Activated CD4-positive, alpha-beta T cell treated with anti-CD3 and anti-CD28 coated beads, Interleukin-2, amount 50 U/mL, for 16 hours (primary cell): ENCODE measurements at regions not wholly inside any gene's neighbourhood (a gene's known extent, or its start where the extent isn't known, plus 50 kb on each side); places are given as distances from the start of the nearest gene placed in this dataset.

ENCODE experiments used
- DNase-seq: peaks from one replicate; pipeline ENCODE4 v3.0.0-alpha.2; 2020

DNA sequence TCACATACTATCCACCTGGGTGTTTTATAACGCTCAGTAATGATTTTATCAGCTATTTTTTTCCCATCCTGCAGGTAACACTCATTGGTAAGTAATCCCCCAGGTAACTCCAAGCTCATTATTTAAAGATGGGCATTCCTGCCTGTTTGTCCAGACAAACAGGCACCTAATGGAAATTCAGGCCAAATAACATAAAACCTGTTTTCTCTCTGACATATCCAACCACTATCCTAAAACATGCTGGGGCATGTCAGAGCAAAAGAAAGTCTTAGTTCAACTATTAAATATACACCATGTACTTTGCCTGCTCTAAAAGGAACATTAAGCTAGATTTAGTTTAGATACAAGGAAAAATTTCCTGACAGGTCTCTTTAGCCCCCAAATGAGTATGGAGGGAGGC, 987.7 kb downstream of the TTLL7 start:
- no peak for DNase-seq

DNA sequence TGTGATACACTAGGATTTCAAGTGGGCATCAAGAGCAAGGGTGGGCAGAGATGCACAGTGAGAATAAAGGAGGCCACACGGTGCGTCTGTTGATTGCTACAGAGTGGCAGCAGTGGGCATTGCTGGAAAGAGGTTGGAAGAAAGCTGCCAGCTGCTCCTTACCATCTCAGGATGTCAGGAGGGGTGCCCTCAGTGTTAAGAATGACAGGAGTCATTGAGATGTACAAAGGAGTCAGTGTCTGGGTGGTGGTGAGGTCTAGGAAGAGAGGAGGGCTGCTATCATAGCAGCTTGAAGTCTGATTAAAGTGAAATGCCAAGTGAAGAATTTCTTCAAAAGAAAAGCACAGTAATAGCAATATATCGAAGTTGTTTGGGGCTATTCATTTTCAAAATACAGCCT, 992.7 kb downstream of the TTLL7 start:
- no peak for DNase-seq

DNA sequence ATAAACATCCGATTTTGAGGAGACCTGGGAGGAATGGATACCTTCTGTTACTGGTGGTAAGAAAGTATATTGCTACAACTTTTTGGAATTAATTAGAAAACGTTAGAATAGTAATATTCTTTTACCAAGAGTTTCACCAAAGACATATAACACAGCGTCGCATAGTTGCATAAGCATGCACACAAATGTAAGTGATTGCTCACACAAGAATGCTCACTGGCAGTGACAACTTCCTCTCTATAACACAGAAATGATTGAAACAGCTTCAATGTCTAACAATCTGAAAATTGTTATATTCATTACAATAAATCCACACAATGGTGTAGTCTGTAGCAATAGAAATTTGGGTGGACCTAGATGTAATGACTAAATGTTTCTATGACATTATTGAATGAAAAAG, 998.6 kb downstream of the TTLL7 start:
- DNase-seq, result no peak

DNA sequence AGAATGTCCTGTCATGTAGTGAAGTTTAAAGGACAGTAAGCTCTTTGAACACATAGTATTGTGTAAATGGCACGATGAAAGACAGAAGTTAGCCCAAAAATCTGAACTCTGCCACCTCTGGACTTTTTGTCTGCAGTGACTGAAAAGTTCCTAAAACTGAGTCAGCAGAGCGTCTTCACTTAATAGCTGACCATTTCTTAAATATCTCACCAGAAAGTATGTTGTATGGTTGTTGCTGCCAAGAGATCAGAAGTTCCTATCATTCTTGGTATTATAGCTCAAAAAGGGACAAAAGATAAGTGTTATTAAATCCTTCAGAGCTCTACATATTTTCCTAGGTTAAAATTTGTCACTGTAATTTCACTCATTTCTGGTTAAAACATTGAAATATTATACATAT, 1003.0 kb downstream of the TTLL7 start:
- DNase-seq, result no peak

DNA sequence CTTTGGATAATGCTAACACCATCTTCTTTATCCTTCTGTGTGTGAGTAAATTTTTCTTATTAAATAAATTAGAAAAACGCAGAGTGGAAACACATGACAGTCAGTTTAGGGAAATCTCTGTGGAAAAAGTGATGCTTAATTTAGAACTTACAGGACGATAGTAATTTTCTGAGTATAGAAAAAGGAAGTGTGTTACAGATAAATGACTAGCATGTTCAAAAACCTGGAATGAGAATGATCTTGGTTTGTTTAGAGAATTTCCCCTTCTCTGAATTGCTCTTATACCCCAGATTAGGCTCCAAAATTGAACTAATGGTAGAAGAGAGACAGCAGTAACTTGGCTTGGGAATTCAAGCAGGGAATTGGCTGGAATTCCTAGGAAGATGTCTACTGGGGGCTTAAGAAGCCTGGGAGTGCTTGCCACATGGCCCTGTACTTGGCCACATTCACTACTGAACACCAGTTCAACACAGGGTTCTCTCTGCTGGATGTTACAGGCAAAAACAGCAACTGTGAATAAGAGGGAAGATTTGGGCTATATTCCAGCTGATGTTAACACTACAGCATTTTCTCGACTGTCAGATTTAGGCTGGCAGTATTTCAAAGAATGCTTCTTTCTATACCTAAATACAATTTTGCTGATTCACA, 1004.2 kb downstream of the TTLL7 start:
- DNase-seq, result no peak

DNA sequence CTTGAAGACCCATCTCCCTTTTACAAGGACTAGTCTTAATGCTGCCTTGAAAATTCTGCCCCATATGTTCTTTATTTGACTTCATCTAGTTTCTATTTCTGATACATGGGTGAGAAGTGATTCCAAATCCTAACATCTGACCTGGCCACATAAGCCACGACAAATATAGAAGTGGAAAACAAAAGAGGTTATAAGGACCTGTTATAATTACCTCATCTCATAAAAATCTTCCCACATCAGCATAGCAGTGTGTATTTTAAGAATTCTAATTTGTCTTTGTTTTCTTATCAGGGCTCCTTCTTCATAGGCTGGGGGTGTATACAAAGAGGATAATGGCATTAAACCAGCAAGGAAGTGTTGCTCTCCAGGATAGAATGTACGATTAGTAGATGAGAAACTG, 1007.4 kb downstream of the TTLL7 start:
- DNase-seq, result no peak

DNA sequence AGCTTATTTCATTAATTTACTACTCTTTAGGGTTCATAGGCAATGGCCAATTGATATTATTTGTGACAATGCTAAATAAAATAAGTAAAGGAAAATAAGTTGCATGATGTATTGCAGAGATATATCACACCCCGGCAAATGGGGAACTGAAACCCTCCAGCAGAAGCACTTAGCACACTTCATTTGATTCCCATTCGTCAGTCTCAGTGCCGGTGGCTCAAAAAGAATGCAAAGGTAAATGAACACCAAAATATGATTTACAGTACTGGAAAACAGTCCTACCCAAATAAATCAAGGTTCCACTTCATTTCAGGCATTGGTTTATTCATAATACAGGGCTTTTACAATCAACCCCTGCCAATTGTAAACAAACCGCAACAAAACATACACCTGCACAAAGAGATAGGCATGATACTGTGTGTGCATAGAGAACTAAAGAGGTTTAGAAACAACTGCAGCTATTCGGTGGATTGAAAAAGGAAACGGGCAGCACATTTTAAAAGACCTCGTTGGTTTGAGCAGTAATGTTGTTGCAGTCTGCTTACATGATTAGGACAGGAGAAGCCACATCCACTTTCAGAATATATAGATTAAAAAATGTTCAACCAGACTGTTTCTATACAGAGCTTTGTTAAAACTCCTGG, 1019.2 kb downstream of the TTLL7 start:
- DNase-seq, result no peak

DNA sequence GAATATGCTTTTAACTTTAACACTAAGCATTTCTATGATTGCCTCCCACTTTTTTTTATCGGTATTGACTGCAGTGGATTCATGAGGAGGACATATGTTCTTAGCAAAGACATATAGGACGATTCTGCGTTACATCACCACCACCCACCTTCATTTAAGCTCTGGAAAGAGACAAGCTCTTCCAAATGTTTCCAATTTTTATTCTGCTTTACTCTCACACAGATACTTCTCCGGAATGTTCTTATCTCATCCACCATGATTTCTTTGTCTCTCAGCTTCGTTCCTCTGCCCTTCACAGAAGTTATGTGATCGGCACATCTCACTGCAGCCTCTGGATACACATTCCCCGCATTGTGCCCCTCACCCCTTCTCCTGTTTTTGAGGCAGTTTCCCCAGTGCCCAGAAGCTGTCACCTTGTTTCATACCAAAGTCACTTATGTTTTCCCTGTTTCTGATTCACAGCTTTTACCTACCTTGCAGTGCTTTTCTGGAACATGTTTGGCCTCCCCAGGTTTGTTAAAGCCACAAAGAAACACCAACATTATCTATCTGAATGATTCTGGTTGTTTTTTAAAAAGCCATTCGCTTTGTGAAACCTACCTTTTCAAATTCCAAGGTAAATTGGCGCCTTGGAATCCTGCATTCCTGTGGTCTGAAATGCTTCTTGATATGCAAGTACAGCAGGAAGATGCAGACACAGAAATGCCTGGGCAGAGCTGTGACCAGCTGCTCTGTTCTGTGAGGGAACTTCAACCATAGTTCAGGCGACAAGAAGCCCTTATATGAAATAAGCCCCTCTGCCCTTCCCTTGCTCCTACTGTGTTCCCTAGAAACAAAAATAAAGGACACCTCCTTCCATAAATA, 1020.2 kb downstream of the TTLL7 start:
- DNase-seq, result no peak

DNA sequence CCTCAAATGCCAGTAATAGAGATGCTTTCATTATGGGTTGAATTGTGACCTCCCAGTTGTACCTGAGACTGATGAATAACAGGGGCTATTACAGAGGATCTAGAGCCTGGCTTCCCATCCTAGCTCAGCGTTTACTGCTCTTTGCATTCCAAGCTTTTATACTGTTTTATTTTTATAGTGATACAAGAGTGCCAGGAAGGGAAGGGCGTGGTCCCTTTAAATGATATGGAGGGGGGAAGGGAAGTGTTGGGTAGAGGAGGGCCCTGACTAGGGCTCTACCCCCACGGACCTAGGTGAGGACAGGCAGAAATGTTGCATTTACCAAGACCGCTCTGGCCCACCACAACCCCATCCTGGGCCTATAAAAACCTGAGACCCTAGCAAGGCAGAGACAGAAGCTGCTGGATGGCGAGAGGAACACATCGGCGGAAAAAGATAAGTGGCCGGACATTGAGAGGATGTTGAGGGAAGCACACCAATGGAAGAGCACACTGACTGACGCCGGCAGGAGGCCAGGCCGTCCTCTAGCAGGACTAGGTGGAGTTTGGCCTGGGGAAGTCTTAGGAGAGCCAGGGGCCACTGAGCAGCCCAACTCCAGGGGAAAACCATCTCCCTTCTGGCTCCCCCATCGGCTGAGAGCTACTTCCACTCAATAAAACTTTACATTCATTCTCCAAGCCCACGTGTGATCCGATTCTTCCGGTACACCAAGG, 1025.9 kb downstream of the TTLL7 start:
- DNase-seq, result no peak

DNA sequence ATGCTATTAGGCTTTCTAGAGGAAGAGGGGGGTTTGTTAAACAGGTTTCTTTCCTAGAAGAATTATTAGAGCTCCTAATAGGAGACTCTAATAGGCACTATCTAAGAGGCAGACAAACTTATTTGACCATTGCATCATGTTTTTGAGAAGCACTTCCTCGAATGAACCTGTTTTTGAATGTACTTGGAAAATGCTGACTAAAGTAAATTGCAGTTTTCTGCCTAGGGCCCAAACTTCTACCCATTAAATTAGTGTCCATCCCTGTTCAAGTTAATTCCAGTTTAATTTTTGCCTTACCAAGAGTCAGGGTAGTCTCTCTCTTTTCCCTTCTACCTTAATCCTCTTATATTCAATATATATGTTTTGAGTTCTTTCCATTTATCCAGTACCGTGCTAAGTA, 1029.6 kb downstream of the TTLL7 start:
- DNase-seq, result no peak

DNA sequence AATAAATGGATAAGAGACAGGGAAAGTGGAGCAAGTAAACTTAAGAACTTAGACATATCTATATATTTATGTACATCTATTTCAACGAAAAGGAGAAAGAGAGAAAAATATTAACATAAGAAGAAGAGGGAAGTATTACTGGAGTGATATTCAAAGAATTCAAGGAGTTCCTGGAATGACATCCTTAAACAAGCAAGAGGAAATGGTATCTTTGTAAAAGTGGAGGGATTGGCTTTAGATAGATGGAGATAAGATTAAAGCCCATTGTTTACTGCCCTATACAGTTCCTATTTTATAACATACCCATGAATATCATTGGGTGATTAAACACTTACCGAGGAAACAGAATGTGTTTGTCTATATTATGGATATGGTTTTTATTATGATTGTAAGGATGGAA, 1036.3 kb downstream of the TTLL7 start:
- no peak for DNase-seq

DNA sequence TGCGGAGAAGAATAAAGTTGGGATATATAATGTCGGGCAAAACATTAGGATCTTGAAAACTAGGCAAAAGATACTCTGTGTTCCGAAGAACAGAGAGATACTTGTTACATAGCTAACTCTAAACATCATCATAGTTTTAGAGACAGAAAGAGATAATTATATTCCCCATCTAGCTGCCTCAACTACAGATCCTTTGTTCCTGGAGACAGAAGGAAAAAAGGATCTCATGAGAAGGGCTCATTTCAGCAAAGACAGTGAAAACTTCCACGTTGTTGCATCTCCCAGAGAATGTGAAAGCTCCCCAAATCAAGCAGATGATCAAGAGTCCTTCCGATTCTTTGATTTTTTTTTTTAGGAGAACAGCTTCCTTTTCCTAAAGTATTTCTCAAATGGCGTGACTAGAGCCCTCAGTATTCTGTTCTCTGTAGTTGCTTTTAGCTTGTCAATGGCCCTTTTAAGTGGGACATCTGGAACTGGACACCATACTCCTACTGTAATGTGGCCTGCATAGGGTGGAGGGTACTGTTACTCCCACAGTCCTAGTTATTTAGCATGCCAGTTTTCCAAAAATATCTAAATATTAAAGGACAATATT, 1048.2 kb downstream of the TTLL7 start:
- no peak for DNase-seq

DNA sequence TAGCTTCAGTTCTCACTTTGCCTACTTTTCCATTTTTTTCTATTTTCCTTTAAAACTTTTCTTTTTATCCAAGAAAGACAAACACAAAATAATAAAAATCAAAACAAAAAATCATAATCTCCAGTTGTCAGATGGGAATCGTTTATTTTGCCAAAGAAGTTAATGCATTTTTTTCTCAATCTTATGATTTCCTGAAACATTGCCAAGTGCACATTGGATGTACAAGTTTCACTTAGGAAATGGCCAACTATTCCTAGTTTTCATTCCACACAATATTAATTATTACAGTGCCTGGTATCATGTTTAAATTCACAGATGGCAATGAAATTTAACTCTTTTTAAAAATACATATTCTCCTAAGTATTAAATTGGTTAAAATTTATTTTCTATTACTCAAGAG, 1050.5 kb downstream of the TTLL7 start:
- no peak for DNase-seq

DNA sequence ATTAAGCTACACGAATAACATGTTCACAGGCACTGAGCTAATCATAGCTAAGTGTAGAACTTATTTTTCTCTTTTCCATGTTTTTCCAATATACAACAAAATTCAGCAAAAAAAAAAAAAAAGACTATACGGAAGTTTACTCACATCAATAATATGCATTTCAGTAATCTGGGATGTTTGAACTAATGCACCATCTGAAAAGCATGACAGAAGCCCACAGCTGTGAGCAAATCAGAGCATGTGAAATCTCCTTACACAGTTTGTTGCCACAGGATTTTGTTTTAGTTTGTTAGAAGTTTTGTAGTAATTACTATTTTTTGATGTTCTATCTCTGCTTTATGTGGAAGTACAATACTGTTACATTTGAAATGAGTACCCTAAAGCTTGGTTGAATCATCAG, 1051.7 kb downstream of the TTLL7 start:
- no peak for DNase-seq

DNA sequence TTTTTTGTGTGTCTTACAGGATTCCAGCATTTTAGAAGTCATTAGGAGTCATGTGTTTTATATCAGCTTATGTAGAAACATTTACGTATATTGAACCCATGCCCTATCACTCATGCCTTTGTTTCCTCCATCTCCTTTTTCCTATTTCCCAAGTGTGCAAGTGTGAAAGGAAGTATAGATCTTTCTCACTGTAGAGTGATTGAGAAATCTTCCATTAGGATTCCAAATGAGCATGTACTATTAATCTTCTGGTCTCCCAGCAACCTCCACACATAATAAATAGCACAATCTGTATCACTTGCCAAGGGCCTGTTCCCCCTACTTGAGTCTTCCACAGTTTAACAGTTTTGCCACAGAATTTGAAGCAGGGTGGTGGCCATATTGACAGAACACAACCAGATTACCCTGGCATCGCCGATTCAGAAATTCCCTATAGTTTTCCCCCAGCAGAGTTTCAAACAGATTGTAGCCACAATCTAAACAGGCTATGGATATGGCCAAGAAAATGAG, 1052.8 kb downstream of the TTLL7 start:
- no peak for DNase-seq

DNA sequence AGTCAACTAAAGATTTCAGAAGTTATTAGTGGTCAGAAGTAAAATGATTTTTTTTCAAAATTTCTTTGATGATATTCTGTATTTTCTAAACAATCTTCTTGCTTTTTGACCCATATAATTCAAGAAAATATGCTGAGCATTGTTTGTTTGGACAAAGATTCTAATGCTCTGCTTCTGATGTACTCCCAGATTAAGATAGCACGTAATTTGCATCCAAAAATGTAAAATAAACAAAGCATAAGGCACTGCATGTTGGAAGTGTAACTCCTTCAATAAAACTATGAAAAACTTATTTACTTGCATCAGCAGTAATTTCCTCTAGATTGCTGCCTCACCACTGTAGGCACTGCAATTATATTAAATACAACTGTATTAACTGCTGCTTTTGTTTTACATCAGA, 1054.1 kb downstream of the TTLL7 start:
- no peak for DNase-seq

DNA sequence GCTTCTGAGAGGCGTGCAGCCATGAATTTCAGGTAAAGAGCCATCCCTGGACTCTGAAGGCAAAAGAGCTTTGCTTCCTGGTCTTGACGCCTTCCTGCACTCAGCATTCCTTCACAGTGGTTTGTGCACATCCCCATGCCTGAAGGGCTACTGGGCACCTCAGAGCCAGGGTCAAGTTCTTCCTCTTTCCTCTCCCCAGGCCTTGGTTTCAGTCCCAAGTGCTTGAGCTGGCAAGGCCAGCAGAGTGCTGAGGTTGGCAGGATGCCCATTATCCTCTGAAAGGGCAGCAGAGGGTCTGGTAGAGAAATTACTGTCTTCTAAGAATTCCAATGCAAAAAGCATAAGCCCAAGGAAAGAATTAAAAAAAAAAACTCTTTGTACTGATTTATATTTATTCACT, 1064.9 kb downstream of the TTLL7 start:
- DNase-seq, result no peak

DNA sequence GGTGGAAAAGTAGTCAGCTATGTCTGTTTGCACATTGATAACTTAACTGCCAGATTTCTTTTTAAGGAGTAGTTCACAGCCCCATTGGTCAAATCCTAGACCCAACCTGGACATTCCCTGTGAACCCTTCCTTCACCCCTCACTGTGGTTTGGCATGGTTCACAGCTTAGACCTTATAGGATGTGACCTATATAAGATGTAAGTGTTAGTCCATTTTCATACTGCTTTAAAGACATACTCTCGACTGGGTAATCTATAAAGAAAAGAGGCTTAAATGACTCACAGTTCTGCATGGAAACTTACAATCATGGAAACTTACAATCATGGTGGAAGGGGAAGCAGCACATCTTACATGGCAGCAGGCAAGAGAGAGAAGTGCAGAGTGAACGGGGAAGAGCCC, 1066.2 kb downstream of the TTLL7 start:
- DNase-seq, result no peak

DNA sequence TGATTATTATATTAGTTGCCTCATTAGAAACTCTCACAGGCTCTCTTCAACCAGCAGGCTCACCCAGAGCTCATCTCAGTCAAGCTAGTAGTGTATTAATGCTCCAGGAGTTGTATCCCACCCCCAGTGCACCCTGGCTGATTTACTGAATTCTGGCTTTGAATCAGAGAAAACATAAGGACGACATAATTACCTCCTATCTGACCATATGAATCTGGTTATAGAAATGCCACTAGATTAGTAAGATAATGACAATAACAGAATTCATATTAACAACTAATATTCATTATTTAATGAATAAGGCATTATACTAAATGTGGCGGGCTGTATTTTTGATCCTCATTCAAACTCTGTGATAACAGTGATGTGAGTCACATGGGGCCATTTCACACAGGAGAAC, 1066.7 kb downstream of the TTLL7 start:
- DNase-seq, result no peak

DNA sequence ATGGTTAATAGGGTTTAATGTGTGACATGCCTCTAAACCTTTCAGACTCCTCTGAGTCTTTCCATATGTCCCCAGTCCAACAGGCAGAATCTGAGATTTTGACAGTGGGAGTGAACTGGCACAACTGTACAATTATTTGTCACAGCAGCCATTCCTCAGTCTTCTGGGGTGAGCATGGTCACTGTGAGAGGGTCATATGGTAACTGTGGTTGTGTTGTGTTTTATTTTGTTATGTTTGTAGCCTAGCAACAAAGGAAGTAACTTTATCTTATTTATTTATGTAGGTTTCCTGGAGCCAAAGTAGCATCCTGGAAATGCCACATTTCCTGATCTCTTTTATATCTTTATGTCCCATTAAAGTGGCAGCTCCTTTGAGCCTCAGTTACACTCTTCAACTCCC, 1067.9 kb downstream of the TTLL7 start:
- DNase-seq, result no peak

DNA sequence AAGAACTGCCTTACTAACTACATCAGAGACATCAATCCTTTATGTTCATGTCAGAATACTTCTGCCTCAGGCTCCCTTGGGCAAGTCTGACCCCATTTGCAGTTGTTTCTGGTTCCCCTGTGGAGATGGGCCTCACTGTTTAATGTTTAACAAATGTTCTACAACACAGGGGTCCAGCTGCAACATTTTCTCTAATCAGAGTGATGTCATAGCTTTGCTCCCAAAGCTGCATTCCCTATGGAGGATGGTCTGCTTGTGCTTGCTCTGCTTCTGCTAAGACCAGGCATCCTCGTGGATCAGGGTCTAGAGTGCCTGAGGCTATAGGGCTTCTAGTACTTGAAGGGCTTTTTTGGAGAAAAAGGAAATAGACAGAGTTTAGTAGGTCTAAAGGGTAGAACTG, 1071.2 kb downstream of the TTLL7 start:
- DNase-seq, result no peak

DNA sequence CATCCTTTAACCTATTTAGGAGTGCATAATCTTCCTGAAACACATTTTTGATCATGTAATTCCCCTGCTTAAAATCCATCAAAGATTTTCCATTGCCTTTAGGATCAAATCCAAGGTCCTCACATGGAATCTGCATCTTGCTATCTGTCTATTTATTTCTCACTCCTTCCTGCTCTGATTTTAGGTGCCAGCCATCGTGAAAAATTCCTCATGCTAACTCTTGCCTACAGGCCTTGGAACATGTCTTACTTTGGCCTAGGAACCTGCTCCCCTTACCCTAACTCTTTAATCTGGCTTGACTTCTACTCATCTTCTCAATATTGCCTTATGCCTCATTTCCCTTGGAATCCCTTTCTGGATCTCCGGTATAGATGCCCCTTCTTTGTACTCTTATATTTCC, 1074.3 kb downstream of the TTLL7 start:
- no peak for DNase-seq

DNA sequence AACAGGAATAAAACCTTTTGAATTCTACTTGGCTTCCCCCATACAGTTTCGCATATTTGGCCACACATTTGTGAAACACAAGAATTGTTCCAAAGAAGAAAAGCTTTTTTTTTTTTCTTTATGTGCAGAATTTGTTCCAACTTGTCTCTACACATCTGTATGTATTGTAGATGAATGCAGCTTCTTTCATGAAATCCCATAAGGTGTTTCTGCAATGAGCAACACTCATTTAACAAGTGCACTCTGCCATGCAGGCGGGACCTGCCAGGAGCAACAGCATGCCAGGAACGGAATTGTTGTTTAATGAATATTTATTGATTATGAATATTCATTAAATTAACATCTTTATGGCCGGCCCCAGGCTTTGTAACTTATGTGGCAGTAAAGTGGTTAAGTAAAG, 1075.0 kb downstream of the TTLL7 start:
- DNase-seq, result no peak
